Mesenchymal stem cell (in vitro differentiated cells and primary cell): ENCODE measurements at regions not wholly inside any gene's neighbourhood (a gene's known extent, or its start where the extent isn't known, plus 50 kb on each side); places are given as distances from the start of the nearest gene placed in this dataset.
"Not testable (repeated sequence)": the region's sequence is repeated elsewhere in the genome, so short reads cannot be mapped to it uniquely, and the experiment has no call there.

Experiments used
- DNase-seq: peaks from one replicate; pipeline ENCODE4 v3.0.0-alpha.2; 2013
- H2AFZ ChIP-seq: one replicate; pipeline ENCODE4 v1.6.1; 2013; ENCODE audit warnings: low read depth, mild to moderate bottlenecking, control low read depth, inconsistent platforms, low read length, moderate library complexity
- H2AK5ac ChIP-seq: 2 replicates; pipeline ENCODE4 v1.6.1; 2013; ENCODE audit warnings: low read length, moderate library complexity, mild to moderate bottlenecking, inconsistent platforms; ENCODE audit not compliant: severe bottlenecking
- H2BK120ac ChIP-seq: one replicate; pipeline ENCODE4 v1.6.1; 2013; ENCODE audit warnings: low read depth, mild to moderate bottlenecking, inconsistent platforms, low read length, moderate library complexity
- H2BK12ac ChIP-seq, 2 experiments: one replicate each; pipeline ENCODE4 v1.6.1; 2013; ENCODE audit warnings: inconsistent platforms in 2 of 2, low read length in 2 of 2, mild to moderate bottlenecking in 2 of 2, moderate library complexity in 2 of 2, control low read depth in 1 of 2
- H2BK15ac ChIP-seq: one replicate; pipeline ENCODE4 v1.6.1; 2013; ENCODE audit warnings: mild to moderate bottlenecking, low read depth, inconsistent platforms; ENCODE audit not compliant: poor library complexity, severe bottlenecking
- H2BK5ac ChIP-seq: 2 replicates; pipeline ENCODE4 v1.6.1; 2013; ENCODE audit warnings: low read depth, mild to moderate bottlenecking, low read length, control low read depth, inconsistent platforms; ENCODE audit not compliant: poor library complexity, severe bottlenecking
- H3K14ac ChIP-seq, 2 experiments: one replicate each; pipeline ENCODE4 v1.6.1; 2013; ENCODE audit warnings: inconsistent platforms in 2 of 2, low read length in 2 of 2, control low read depth in 1 of 2, mild to moderate bottlenecking in 1 of 2, moderate library complexity in 1 of 2
- H3K18ac ChIP-seq, 2 experiments: one replicate each; pipeline ENCODE4 v1.6.1; 2013; ENCODE audit warnings: inconsistent platforms in 2 of 2, low read length in 2 of 2, control low read depth in 1 of 2, low read depth in 1 of 2, mild to moderate bottlenecking in 1 of 2
- H3K23ac ChIP-seq, 2 experiments: one replicate each; pipeline ENCODE4 v1.6.1; 2013; ENCODE audit warnings: inconsistent platforms in 2 of 2, low read length in 2 of 2, mild to moderate bottlenecking in 2 of 2, moderate library complexity in 2 of 2, control low read depth in 1 of 2
- H3K27ac ChIP-seq: 2 replicates; pipeline ENCODE4 v1.5.1; 2013; ENCODE audit warnings: mild to moderate bottlenecking, moderate library complexity, low read length, control low read depth, inconsistent platforms; ENCODE audit not compliant: poor library complexity, severe bottlenecking
- H3K27me3 ChIP-seq, 2 experiments: 2 replicates each; pipeline versions ENCODE4 v1.6.1 to v1.7.0; 2013; ENCODE audit warnings: low read length in 2 of 2, mild to moderate bottlenecking in 2 of 2, moderate library complexity in 2 of 2, control low read depth in 1 of 2, inconsistent platforms in 1 of 2; ENCODE audit not compliant: control insufficient read depth in 1 of 2, insufficient read depth in 1 of 2
- H3K36me3 ChIP-seq, 2 experiments: 2 replicates each; pipeline versions ENCODE4 v1.6.1 to v1.7.0; 2013; ENCODE audit warnings: low read length in 2 of 2, control low read depth in 1 of 2, inconsistent platforms in 1 of 2, low read depth in 1 of 2, mild to moderate bottlenecking in 1 of 2; ENCODE audit not compliant: insufficient read depth in 2 of 2, control insufficient read depth in 1 of 2
- H3K4ac ChIP-seq, 2 experiments: one replicate each; pipeline ENCODE4 v1.6.1; 2013; ENCODE audit warnings: inconsistent platforms in 2 of 2, low read length in 2 of 2, mild to moderate bottlenecking in 2 of 2, moderate library complexity in 2 of 2, control low read depth in 1 of 2, low read depth in 1 of 2
- H3K4me1 ChIP-seq: 2 replicates; pipeline ENCODE4 v1.6.1; 2013; ENCODE audit warnings: low read depth, low read length, control low read depth; ENCODE audit not compliant: control insufficient read depth, insufficient read depth
- H3K4me2 ChIP-seq: 2 replicates; pipeline ENCODE4 v1.6.1; 2013; ENCODE audit warnings: low read length, mild to moderate bottlenecking, inconsistent platforms; ENCODE audit not compliant: poor library complexity, severe bottlenecking
- H3K4me3 ChIP-seq, 2 experiments: 2 replicates each; pipeline versions ENCODE4 v1.5.1 to v1.7.0; 2013; ENCODE audit warnings: low read length in 2 of 2, mild to moderate bottlenecking in 2 of 2, control low read depth in 1 of 2, low read depth in 1 of 2; ENCODE audit not compliant: insufficient read depth in 1 of 2
- H3K79me1 ChIP-seq: replicated peaks from 2 replicates; pipeline ENCODE4 v1.6.1; 2013; ENCODE audit warnings: mild to moderate bottlenecking, control low read depth, low read length, inconsistent platforms; ENCODE audit not compliant: poor library complexity, severe bottlenecking
- H3K9ac ChIP-seq: 2 replicates; pipeline ENCODE4 v1.7.0; 2013; ENCODE audit warnings: mild to moderate bottlenecking, low read length, moderate library complexity
- H3K9me3 ChIP-seq: 2 replicates; pipeline ENCODE4 v1.7.0; 2013; ENCODE audit warnings: mild to moderate bottlenecking, low read length; ENCODE audit not compliant: control insufficient read depth
- H4K8ac ChIP-seq: one replicate; pipeline ENCODE4 v1.6.1; 2013; ENCODE audit warnings: inconsistent platforms, mild to moderate bottlenecking, low read length, moderate library complexity
- H4K91ac ChIP-seq: one replicate; pipeline ENCODE4 v1.6.1; 2013; ENCODE audit warnings: mild to moderate bottlenecking, low read length, inconsistent platforms
- WGBS: methylation state at CpG from one replicate; pipeline ENCODE4 v1.1.7; 2013; ENCODE audit warnings: mixed read lengths; 5-methylcytosine and 5-hydroxymethylcytosine counted together

- Histone ChIP-seq H3K79me1 (no peaks in the 10 kb centered on the region), H3K9me3 (peaks cover 10% of the 10 kb centered on the region)
These were observed 126.4 kb upstream of the JADE1 start for GRCh38 chr4:128682942-128683666.

GRCh38 chr4:128676095-128676494, 133.4 kb upstream of the JADE1 start:
- no peak overlapping the region for H4K91ac ChIP-seq
- H3K9me3 ChIP-seq, result no peaks in the 10 kb centered on the region
- H3K27ac ChIP-seq, result no peak overlapping the region
- H2BK15ac ChIP-seq, result no peak overlapping the region
- no peaks in the 10 kb centered on the region for H3K36me3 ChIP-seq
- 94% methylated on average over 1 of the region's 1 CpG for WGBS
- H3K4ac ChIP-seq, result no peak overlapping the region
- no peaks in the 10 kb centered on the region for H3K79me1 ChIP-seq
- H3K14ac ChIP-seq, result no peak overlapping the region
- H3K23ac ChIP-seq, result no peak overlapping the region
- no peak overlapping the region for H2BK120ac ChIP-seq
- no peak for DNase-seq
- H3K4me1 ChIP-seq, result no peaks in the 10 kb centered on the region
- no peaks in the 10 kb centered on the region for H3K27me3 ChIP-seq
- no peak overlapping the region for H3K18ac ChIP-seq
- H3K4me2 ChIP-seq, result no peak overlapping the region
- no peak overlapping the region for H3K9ac ChIP-seq
- H2BK12ac ChIP-seq, result no peak overlapping the region
- H2AFZ ChIP-seq, result no peak overlapping the region
- H2BK5ac ChIP-seq, result no peak overlapping the region
- no peak overlapping the region for H3K4me3 ChIP-seq
- H4K8ac ChIP-seq, result no peak overlapping the region
- no peak overlapping the region for H2AK5ac ChIP-seq

More at GRCh38 chr4:128682942-128683666, 126.4 kb upstream of the JADE1 start:
- Histone ChIP-seq H3K4me2 (no peak overlapping the region), H3K23ac (no peak overlapping the region), H3K36me3 (no peaks in the 10 kb centered on the region), H4K8ac (no peak overlapping the region), H4K91ac (no peak overlapping the region), H2AK5ac (no peak overlapping the region), H3K14ac (no peak overlapping the region), H2BK15ac (no peak overlapping the region), H3K27ac (no peak overlapping the region), H3K4me1 (peaks cover 3% of the 10 kb centered on the region), H2BK12ac (peak overlapping the region in 1 of 2 experiments; percentile 28), H3K4me3 (no peak overlapping the region), H2BK120ac (no peak overlapping the region), H3K18ac (no peak overlapping the region), H3K27me3 (no peaks in the 10 kb centered on the region), H3K9ac (no peak overlapping the region), H2AFZ (no peak overlapping the region), H2BK5ac (no peak overlapping the region), H3K4ac (no peak overlapping the region)
- 60% methylated on average over 9 of the region's 9 CpGs for WGBS
- no peak for DNase-seq

DNA sequence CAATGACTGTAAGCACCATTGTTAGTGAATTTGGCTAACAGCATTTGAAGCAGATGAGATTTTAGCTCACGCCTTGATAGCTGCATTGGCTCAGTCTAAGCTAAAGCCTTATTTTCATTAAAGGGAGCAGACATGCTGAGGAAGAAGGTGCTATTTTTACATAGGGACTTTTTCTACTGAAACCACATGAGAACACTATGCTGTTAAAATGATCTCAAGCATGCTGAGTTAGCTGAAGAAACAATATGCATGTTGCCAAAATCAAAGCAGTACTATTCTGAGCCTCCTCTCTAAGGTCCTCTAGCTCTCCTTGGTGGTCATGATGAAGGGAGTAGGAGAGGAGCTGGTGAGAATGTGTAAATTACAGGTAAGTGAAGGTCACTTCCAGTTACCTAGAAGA, 134.4 kb upstream of the JADE1 start:
- H3K18ac ChIP-seq, result no peak overlapping the region
- H3K4me3 ChIP-seq, result no peak overlapping the region
- no peaks in the 10 kb centered on the region for H3K4me1 ChIP-seq
- H3K9me3 ChIP-seq, result no peaks in the 10 kb centered on the region
- H3K27me3 ChIP-seq, result no peaks in the 10 kb centered on the region
- DNase-seq, result no peak
- no peaks in the 10 kb centered on the region for H3K36me3 ChIP-seq
- H2BK120ac ChIP-seq, result no peak overlapping the region
- H2BK12ac ChIP-seq, result no peak overlapping the region
- H3K23ac ChIP-seq, result no peak overlapping the region
- H4K8ac ChIP-seq, result no peak overlapping the region
- H3K79me1 ChIP-seq, result no peaks in the 10 kb centered on the region
- no peak overlapping the region for H3K14ac ChIP-seq
- no peak overlapping the region for H3K4ac ChIP-seq
- no peak overlapping the region for H2BK5ac ChIP-seq
- no peak overlapping the region for H3K9ac ChIP-seq
- no peak overlapping the region for H3K27ac ChIP-seq
- H2AK5ac ChIP-seq, result no peak overlapping the region
- 100% methylated on average over 1 of the region's 1 CpG for WGBS
- H2BK15ac ChIP-seq, result no peak overlapping the region
- H2AFZ ChIP-seq, result no peak overlapping the region
- H4K91ac ChIP-seq, result no peak overlapping the region
- H3K4me2 ChIP-seq, result no peak overlapping the region

DNA sequence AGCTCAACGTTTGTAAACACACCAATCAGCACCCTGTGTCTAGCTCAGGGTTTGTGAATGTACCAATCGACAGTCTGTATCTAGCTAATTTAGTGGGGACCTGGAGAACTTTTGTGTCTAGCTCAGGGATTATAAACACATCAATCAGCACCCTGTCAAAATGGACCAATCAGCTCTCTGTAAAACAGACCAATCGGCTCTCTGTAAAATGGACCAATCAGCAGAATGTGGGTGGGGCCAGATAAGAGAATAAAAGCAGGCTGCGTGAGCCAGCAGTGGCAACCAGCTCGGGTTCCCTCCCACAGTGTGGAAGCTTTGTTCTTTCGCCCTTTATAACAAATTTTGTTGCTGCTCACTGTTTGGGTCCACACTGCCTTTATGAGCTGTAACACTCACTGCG, 136.3 kb upstream of the JADE1 start:
- not testable (repeated sequence) for H3K9me3 ChIP-seq, H3K4me1 ChIP-seq, H2AK5ac ChIP-seq, H2BK15ac ChIP-seq, H4K91ac ChIP-seq, H4K8ac ChIP-seq, H2BK12ac ChIP-seq, H3K27me3 ChIP-seq, H3K27ac ChIP-seq, DNase-seq, H2BK120ac ChIP-seq, H2AFZ ChIP-seq, H3K18ac ChIP-seq, H3K4me3 ChIP-seq, H3K14ac ChIP-seq, H3K9ac ChIP-seq, H3K36me3 ChIP-seq, H3K79me1 ChIP-seq, H3K4me2 ChIP-seq, H3K23ac ChIP-seq, H2BK5ac ChIP-seq, H3K4ac ChIP-seq
- 93% methylated on average over 6 of the region's 7 CpGs for whole genome bisulfite sequencing
